ENCODE measurements at regions not wholly inside any gene's neighbourhood (a gene's known extent, or its start where the extent isn't known, plus 50 kb on each side); places are given as distances from the start of the nearest gene placed in this dataset.

DNA sequence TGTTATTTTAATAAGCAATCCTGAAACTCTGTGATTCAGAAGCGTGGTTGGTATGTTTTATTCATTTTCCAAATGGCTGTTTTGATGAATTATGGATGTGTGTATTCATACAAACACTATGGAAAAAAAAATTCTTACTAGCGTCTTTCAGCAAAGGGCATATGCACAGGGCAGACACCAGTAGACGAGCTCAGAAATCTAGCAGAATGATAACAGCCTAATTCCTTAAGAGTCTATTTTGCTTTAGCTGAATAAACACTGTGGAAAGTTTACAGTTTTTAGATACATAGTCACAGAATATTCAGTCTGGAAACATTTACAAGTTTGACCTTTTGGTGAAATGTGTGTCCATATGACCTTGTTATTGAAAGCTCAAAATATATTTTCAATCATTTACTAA, 418.8 kb upstream of the LUZP2 start:
- TF ChIP-seq CTCF (IDR thresholded peaks at IDR 0.05; ENCODE audit: low read depth, low read length, poor library complexity, severe bottlenecking) (no peak), EZH2phosphoT487 (IDR thresholded peaks at IDR 0.05; ENCODE audit: borderline replicate concordance, low read length) (no peak)

All from DOHH2 (cell line).